ENCODE measurements at regions not wholly inside any gene's neighbourhood (a gene's known extent, or its start where the extent isn't known, plus 50 kb on each side); places are given as distances from the start of the nearest gene placed in this dataset.
"Not testable (repeated sequence)": the region's sequence is repeated elsewhere in the genome, so short reads cannot be mapped to it uniquely, and the experiment has no call there.

DNA sequence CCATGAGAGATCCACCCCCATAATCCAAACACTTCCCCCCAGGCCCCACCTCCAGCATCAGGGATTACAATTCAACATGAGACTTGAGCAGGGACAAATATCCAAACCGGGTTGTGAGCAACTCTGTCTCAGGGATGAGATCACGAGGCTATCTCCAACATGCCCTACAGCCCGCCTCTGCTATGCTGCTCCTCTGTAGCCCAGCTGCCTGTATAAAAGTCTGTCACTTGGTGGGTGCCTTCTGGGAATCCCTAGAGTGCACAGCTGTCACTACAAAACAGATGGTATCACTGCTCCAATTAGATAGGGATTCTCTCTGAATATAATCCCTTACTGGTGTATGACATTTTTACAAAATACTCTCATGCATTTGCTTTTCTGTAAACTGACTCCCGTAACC lies 114.9 kb upstream of the NANOS1 start:
- no peak for DNase-seq (ENCODE audit: low read depth in 2 of 2)

DNA sequence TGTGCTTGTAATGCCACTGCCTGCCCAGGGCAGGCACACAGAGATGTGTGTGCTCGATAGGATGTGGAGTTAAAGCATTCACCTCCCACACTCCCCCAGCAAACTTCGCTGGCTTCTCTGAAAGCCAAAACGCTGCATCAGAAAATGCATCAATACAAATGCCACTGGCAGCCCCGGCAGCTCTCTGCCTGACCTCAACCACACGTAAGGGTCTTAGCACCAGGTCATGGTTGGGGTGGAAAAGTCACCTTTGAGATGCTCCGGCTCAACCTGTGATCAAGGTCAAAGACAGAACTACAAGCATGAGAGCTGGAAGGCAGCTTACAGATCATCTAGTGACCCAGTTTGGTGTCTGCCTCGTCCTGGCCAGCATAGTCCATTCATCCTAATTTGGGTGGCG lies 114.4 kb upstream of the NANOS1 start:
- no peak for DNase-seq (ENCODE audit: low read depth in 2 of 2)

DNA sequence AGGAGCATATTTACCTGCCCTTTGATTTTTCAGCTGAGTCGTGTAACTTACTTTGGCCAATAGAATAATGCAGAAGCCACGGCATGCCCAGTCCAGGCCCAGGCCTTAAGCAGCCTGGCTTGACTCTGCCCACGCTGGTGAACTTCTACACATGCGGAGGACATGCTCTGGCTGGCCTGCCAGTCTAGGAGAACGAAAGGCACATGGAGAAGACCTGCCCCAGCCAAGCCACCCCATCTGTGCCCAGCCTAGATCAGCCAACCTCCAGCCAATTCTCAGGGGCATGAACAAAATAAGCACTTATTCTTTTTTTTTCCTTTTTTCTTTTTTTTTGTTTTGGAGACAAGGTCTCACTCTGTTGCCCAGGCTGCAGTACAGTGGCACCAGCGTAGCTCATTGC lies 112.7 kb upstream of the NANOS1 start:
- no peak for DNase-seq (ENCODE audit: low read depth in 2 of 2)

DNA sequence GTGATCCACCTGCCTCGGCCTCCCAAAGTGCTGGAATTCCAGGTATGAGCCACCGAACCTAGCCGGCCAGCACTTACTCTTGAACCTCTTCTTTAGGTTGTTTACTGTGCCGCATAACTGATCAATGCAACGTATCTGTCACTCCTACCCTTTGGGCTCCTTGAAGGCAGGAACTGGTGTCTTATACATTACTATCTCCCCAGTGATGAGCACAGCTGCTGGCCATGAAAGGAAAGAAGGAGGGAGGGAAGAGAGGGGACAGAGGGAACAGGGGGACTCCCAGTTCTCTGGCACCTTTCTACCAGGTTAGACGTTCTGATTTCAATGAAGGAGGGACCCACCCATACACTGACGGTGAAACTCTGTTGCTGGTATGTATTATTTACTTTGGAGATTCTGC lies 111.8 kb upstream of the NANOS1 start:
- DNase-seq (ENCODE audit: low read depth in 2 of 2) = no peak

DNA sequence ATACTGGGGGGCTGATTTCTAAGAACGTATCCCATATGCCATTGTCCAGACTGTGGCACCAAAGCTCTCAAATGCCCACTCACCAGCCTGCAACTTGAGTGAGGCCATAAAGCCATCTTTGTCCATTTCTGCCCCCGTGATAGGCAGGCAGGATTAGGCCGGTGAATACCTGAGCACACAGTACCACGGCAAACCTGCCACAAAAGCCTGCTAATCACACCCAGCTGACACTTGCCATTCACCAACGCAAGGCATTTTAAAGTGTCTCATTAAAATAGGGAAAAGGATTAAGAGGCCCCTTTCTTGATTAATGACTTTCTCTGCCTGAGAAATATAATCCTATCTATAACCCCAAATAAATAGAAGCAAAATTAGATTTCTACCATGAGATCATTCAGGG lies 111.4 kb upstream of the NANOS1 start:
- no peak for DNase-seq (ENCODE audit: low read depth in 2 of 2)

DNA sequence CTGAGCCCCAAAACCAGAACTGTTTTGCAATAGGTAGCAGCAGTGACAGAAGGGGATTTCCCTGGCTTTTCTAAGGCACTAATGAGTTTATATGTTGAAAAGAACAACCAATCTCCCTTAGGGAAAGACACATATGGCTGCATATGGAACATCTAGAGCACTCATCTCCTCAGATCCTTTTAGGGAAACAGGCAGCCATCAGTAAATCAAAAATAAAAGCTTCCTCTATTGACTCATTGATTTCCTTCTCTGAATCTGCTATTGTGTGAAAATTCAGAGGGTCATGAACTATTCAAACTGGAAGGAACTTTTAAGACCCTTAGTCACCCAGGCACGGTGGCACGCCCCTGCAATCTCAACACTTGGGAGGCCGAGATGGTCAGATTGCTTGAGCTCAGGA lies 110.9 kb upstream of the NANOS1 start:
- no peak for DNase-seq (ENCODE audit: low read depth in 2 of 2)

DNA sequence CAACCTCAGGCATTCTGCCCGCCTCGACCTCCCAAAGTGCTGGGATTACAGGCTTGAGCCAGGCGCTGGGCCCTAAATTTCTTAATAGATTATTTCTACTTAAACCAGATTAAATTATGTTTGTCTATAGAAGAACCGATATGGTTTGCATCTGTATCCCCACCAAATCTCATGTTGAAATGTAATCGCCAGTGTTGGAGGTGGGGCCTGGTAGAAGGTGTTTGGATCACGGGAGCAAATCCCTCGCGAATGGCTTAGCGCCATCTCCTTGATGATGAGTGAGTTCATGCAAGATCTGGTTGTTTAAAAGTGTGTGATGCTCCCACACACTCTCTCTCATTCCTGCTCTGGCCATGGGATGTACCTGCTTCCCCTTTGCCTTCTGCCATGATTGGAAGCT lies 109.3 kb upstream of the NANOS1 start:
- DNase-seq (ENCODE audit: low read depth in 2 of 2) = no peak

DNA sequence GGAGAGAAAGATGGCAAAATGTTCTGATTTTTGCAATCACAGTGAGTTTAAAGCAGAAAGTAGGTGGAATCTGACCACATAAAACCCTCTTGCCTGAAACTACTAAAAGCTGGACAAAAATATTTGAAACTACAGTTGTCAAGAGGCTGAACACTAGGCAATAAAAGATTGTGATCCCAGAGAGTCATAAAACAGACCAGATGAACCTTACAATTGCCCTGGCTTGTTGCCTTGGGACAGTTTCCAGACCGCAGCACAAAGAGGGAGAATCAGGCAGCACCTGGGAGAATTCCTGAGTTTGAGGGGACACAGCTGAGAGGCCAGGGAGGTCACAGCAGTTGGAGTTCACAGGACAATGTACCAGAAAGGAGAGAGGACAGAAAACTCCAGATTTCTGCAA lies 107.3 kb upstream of the NANOS1 start:
- DNase-seq (ENCODE audit: low read depth in 2 of 2) = no peak

DNA sequence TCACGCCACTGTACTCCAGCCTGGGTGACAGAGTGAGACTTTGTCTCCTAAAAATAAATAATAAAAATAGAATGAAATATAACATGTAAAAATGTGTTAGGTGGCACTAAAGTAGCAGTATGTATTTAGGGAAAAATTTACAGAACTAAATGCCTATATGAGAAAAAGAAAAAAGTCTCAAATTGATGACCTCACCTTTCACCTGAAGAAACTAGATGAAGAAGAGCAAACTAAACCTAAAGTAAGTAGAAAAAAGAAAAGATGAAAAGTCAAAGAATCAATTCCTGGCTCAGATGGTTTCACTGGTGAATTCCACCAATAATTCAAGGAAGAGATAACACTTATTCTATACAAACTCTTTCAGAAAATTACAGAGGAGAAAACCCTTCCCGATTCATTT lies 106.5 kb upstream of the NANOS1 start:
- no peak for DNase-seq (ENCODE audit: low read depth in 2 of 2)

DNA sequence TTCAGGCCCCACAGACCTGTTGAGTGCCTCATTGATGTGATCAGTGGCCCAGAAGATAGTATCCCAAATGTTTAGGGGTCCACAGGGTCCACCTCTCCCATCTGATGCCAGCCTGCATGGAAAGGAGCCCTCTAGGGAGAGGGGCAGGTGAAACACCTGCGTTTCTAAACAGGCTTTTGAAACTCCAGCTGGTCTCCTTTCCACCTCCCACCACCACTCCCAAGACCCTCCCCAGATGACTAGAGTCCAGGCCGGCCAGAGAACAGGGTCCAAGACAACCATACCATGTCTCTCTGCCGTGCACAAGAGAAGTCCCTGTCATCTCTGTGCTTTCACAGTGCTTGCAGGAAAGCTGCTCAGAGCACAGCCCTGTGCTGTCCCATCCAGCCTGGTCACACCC lies 105.0 kb upstream of the NANOS1 start:
- no peak for DNase-seq (ENCODE audit: low read depth in 2 of 2)

DNA sequence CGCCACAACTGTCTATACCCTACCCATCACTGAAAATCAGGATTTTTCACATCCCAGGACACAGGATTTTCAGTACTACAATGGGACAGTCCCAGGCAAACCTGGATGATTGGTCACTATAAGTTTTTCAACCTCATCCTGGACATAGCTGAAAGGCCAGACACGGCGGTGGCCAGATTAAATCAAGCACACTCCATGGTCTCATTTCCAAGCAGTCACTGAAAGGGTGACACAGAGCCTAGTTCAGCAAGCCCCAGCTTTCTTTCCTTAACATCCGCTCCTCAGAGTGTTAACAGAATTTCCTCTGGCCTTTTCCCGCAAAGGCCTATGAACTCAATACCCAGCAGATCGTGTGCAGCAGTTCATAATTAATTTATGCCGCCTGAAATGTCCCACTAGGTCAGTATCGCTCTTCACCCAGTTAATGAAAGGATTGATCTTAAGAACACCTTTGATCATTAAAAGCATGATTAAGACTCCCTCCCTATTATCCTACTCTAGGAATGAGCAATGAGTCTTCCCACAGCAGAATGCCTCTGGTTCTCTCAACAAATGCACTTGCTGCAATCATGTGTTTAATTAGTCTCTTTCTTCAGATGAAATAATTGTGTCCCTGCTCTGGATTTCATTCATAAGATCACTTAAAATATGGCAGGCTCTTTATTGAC lies 104.0 kb upstream of the NANOS1 start:
- DNase-seq (ENCODE audit: low read depth in 2 of 2) = no peak

DNA sequence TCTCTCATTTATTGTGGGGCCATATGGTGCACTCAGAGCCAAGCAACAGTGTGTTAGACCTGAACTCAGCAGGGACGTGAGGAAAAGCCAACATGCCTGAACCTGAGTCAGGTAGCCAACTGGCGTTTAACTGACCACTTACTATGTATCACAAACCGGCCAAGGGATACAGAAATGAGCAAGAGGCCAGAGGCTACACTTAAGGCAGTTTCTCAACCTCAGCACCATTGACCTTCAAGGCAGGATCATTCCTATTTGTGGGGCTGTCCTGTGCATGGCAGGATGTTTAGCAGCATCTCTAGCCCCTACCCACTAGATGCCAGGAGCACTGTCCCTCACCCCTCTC lies 103.5 kb upstream of the NANOS1 start:
- no peak for DNase-seq (ENCODE audit: low read depth in 2 of 2)

DNA sequence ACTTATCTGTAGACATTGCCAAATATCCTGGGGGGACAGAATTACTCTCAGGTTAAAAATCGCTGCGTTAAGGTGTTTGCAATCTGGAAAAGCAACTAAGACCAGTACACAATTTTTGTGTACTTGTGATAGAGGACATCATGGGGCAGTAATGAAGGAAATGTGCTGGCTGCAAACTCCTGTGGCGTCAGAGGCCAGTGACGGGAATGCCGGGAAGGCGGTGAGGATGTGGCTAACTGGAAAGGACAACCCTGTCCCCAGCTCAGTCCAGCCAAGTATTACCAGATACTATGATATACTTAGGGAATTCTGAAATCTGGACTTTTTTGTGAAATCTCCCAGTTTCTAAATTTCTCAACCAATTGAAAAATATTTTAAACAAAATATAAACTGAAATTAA lies 103.1 kb upstream of the NANOS1 start:
- DNase-seq (ENCODE audit: low read depth in 2 of 2) = no peak

DNA sequence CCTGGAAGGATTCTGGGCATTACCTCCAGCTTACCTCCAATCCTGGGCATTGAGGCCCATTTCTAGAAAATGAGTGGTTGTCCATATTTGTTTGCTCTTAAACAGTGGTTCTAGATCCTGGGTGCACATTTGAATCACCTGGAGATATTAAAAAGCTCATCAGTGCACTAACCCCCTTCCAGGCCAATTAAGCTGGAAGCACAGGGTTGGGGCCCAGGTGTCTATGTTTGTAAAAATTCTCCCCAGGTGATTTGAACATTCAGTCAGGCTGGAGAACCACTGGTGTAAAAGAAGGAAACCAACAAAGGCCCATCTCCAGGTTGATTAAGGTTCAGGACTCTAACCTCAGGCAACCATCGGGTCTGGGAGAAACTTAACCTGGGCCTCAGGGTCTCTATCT lies 102.6 kb upstream of the NANOS1 start:
- DNase-seq (ENCODE audit: low read depth in 2 of 2) = no peak

DNA sequence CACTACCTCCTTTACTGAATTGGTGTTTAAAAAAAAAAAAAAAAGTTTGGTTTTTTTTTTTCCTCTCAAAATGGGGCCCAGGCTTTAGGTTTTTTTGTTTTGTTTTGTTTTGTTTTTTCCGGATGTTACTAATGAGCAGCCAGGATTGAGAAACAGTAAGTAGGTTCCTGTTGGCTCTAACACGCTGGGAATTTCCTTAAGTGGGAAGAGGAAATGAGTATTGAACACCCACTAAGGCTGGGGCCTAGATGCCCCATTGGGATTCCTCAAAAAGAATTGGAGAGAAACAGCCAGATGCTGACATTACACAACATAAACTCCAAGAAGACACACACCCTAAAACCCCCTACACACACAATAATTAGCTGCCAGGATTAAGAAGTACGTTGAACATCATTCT lies 102.2 kb upstream of the NANOS1 start:
- DNase-seq (ENCODE audit: low read depth in 2 of 2) = no peak

DNA sequence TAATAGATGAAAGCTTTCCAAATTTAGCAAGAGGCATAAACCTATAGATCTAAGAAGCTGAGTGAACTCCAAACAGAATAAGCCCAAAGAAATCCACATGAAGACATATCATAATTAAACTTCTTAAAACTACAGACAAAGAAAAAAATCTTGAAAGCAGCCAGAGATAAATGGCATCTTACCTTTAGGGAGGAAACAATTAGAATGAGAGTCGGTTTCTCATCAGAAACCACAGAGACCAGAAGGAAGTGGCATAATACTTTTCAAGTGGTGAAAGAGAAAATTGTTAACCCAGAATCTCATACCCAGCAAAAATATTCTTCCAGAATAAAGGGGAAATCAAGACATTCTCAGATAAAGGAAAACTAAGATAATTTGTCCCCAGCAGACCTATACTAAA lies 98.9 kb upstream of the NANOS1 start:
- DNase-seq (ENCODE audit: low read depth in 2 of 2) = no peak

DNA sequence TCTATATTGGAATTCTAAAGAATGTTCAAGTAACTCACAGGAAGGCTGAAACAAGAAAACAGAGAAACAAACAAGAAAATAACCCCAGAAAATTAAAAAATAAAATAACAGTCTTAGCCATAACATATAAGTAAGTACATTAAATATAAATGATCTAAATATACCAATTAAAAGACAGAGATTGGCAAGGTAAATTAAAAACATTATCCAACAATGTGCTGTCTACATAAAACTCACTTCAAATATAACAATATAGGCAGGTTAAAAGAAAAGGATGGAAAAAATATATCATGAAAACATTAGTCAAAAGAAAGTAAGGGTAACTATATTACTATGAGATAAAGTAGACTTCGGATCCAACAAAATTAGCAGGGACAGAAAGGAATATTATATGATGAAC lies 98.1 kb upstream of the NANOS1 start:
- no peak for DNase-seq (ENCODE audit: low read depth in 2 of 2)

DNA sequence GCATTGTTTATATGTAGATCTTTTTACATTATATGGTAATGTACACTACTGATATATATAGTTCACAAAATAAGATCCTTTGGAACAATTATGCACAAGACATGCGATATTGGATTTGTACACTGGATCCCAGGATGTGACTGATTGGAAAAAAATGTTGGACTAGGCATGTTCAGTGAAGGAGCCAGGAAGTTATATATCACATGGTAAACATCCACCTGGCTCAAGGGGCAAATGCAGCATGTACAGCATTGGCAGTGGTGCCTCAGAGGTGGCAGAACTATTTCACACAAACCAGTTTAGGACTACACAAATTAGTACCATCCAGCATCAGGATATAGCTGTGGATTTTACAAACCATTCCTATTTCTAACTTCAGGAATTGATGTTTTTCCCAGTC lies 97.4 kb upstream of the NANOS1 start:
- DNase-seq (ENCODE audit: low read depth in 2 of 2) = not testable (repeated sequence)

DNA sequence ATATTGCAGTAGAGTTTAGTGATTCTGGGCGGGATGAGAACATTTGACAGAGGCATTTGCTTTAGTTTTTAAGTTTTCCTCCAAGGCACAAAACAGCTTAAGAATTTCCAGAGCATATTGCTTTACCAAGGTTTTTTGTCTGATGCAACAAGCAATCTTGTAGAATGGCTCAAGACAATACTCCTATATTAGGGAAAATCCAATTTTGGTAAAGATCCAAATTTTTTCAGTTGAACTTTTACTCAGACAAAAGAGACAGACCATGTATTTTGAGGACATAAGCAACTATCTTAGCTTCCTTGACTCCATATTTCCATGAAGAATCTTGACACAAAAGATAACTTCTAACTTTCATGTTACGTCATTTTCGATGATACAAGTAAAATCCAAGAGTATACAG lies 92.3 kb upstream of the NANOS1 start:
- DNase-seq (ENCODE audit: low read depth in 2 of 2) = no peak

DNA sequence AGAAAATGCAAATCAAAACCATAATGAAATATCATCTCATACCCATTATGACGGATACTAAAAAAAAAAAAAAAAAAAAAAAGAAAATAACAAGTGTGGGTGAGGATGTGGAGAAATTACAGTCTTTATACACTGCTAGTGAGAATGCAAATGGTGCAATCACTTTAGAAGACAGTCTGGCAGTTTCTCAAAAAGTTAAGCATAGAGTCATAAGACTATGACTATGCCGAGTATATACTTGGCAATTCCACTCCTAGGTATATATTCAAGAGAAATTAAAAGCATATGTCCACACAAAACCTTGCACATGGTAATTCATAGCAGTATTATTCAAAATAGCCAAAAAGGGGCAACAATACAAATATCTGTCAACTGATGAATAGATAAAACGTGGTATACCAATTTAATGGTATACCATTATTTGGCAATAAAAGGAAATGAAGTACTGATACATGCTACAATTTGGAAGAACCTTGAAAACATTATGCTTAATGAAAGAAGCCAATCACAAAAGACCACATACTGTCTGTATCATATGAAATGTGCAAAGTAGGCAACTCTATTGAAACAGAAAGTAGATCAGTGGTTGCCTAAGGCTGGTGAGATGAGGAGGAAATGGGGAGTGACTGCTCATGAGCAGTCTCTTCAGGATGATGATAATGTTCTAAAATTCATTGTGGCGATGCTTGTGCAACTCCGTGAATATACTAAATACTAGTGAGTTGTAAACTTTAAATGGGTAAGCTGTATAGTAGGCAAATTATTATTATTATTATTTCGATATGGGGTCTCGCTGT lies 90.1 kb upstream of the NANOS1 start:
- DNase-seq (ENCODE audit: low read depth in 2 of 2) = no peak

DNA sequence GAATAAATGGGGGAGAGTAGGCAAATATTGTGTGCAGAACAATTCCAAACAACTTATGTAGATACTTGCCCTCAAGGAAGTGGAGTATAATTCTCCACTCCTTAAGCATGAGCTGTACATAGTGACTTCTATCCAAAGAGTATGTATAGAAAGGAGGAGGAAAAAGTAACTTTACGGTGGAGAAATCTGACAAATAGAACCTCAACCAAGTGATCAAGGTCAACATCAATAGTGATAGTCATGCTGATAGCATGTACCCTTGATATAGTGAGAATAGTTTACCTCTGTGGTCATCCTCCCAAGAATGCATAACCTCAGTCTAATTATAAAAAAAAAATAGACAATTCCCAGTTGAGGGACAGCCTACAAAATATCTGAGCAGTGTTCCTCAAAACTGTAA lies 89.1 kb upstream of the NANOS1 start:
- DNase-seq (ENCODE audit: low read depth in 2 of 2) = no peak

DNA sequence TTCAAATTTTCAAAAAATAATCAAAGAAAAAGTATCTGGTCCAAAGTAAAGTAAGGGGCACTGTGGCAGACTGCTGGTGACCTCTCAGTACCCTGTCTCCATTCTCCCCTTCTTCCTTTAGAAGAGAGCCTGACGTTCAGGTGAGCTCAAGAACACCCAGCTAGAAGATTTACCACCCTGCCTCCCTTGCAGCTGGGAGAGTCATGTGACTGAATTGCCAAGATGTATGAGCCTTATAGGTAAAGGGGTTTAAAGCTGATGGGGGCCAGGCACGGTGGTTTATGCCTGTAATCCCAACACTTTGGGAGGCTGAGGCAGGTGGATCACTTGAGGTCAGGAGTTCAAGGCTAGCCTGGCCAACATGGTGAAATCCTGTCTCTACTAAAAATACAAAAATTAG lies 86.3 kb upstream of the NANOS1 start:
- DNase-seq (ENCODE audit: low read depth in 2 of 2) = no peak

DNA sequence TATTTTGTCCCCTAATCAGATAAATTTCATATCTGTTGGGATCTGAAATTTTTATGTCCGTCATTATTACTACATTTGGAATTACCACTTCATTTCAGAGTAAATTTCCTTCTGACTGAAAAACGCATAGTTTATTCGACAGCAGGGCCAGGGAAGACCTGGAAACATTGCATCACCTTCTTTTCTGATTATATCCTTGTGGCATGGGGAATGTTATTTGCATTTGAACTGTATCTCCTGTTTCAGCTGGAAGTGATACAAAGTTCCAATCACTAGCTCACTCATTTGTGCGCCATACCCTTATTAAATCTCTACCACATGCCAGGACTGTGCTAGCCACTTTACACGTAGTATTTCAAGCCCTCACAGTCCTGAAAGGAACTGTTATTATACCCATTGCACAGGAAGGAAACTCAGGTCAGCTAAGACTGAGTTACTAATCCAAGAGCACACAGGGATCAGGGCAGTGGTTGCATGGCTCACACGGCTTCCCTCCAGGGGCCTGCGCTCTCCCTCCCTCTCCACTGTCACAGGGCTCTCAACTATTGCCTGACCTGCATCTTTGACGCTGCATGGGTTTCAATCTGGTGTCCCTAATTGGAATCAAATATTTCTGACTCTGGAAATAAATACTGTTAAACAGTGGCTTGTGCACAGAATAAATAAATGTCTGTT lies 84.4 kb upstream of the NANOS1 start:
- DNase-seq (ENCODE audit: low read depth in 2 of 2) = no peak
